ENCODE measurements at regions not wholly inside any gene's neighbourhood (a gene's known extent, or its start where the extent isn't known, plus 50 kb on each side); places are given as distances from the start of the nearest gene placed in this dataset.

DNA sequence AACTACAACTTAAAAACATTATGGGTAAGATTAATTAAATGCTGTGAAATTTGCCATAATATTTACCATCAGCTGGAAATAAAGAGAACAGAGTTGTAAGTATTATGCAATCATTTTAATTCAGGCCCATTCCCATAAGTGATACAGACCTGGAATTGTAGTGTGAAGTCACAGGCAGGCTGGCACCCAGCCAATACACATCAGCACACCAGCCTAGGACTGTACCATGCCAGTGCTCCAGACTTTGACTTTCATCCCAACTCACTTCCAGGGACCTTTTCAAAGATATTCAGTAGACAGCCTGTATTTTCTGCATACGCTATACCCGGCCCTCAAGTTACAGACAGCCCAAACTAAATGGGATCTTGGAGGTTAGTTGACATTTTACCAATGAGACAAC is 143.3 kb downstream of the TES start:
- no peak for TF ChIP-seq CTCF (IDR thresholded peaks at IDR 0.05; ENCODE audit: control insufficient read depth, extremely low read depth, insufficient read depth)
- no peak overlapping the region for H3K4me3 ChIP-seq (ENCODE audit: low read depth, low read length)
- no peak for DNase-seq (ENCODE audit: low read depth)

DNA sequence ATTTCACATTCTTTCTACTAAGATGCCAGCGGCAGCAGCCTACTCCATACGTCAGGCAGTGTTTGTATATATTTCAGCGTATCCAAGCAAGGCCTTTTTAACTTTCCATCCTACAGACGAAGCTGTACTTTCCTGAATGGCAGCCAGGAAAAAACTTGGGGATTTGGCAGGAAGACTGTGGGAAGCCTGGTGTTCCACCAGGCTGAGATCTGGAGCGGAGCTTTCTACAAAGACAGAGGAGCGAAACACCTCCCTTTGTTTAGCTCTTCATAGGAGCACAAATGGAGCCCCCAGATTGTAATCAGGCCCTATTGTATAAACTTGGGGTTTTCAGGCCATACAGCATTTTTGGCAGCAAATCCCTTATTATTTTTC is 143.8 kb downstream of the TES start:
- DNase-seq (ENCODE audit: low read depth) = no peak
- no peak for TF ChIP-seq CTCF (IDR thresholded peaks at IDR 0.05; ENCODE audit: control insufficient read depth, extremely low read depth, insufficient read depth)
- no peak overlapping the region for H3K4me3 ChIP-seq (ENCODE audit: low read depth, low read length)

DNA sequence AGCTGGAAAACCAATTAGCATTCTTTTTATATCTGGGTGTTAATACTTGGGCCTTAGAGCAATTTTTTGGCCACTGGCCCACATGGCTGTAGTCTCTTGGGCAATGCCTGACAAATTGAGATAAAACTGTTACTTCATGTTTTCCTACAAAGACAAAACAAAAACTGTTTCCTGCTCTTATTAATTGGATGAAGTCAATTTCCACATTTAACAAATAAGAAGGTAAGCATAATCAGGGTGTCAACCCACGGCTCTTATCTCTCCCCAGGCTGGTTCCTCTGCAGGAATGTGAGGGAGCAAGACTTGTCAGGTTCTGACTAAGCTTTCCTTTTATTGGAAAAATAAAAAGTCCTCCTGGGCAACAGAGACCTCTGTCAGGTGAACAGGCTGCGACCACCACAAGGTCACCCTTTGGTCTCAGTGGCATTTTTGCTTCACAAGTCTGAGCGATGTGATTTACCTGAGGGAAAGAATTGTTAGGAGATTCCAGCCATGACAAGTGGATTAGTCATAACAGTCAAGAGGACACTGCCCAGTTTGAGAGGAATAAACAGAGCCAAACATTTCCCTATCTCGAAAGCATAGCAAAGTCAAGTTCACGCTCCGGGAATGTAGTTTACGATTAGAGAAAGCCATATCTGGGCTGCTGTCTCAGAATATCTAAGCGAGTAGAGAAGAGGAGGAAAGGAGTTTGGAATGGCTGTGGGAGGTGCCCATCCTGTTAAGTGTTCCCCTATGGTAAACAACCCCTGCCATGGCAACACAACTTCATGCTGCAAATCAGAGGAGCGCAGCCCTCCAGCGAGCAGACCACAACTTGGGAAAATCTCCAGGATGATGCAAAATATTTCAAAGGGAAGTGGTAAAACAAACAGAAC is 144.4 kb downstream of the TES start:
- no peak overlapping the region for H3K4me3 ChIP-seq (ENCODE audit: low read depth, low read length)
- no peak for TF ChIP-seq CTCF (IDR thresholded peaks at IDR 0.05; ENCODE audit: control insufficient read depth, extremely low read depth, insufficient read depth)
- no peak for DNase-seq (ENCODE audit: low read depth)

GRCh38 chr7:116355424-116355765 is 144.1 kb upstream of the CAV2 start:
- no peak overlapping the region for H3K4me3 ChIP-seq (ENCODE audit: low read depth, low read length)
- TF ChIP-seq CTCF (IDR thresholded peaks at IDR 0.05; ENCODE audit: control insufficient read depth, extremely low read depth, insufficient read depth) = no peak
- no peak for DNase-seq (ENCODE audit: low read depth)

- no peak for TF ChIP-seq CTCF (IDR thresholded peaks at IDR 0.05; ENCODE audit: control insufficient read depth, extremely low read depth, insufficient read depth)
- no peak overlapping the region for H3K4me3 ChIP-seq (ENCODE audit: low read depth, low read length)
- no peak for DNase-seq (ENCODE audit: low read depth)
These were observed 143.1 kb upstream of the CAV2 start for GRCh38 chr7:116356333-116356965.

GRCh38 chr7:116356979-116357378 is 142.6 kb upstream of the CAV2 start:
- H3K4me3 ChIP-seq (ENCODE audit: low read depth, low read length) = no peak overlapping the region
- no peak for TF ChIP-seq CTCF (IDR thresholded peaks at IDR 0.05; ENCODE audit: control insufficient read depth, extremely low read depth, insufficient read depth)
- DNase-seq (ENCODE audit: low read depth) = no peak

Data from LNCaP clone FGC (cell line).